GM12873 (cell line): ENCODE measurements at regions not wholly inside any gene's neighbourhood (a gene's known extent, or its start where the extent isn't known, plus 50 kb on each side); places are given as distances from the start of the nearest gene placed in this dataset.

Experiments
- CTCF ChIP-seq: IDR thresholded peaks from 2 replicates; pipeline ENCODE4 v1.5.1; 2012; ENCODE audit warnings: low read depth, mild to moderate bottlenecking, moderate library complexity, low read length, control low read depth; ENCODE audit not compliant: insufficient read depth; ENCODE audit errors: missing control alignments

- no peak for TF ChIP-seq CTCF
Observed at GRCh38 chr12:89166121-89166520, 186.2 kb downstream of the DUSP6 start.

GRCh38 chr12:89165703-89166102, 186.6 kb downstream of the DUSP6 start:
- TF ChIP-seq CTCF, result no peak

GRCh38 chr12:89163918-89164317, 188.4 kb downstream of the DUSP6 start:
- no peak for TF ChIP-seq CTCF

- TF ChIP-seq CTCF, result no peak
Observed at GRCh38 chr12:89162589-89163261, 189.6 kb downstream of the DUSP6 start.

- TF ChIP-seq CTCF, result no peak
Observed at GRCh38 chr12:89161557-89161956, 190.7 kb downstream of the DUSP6 start.

GRCh38 chr12:89160716-89161123, 191.6 kb downstream of the DUSP6 start:
- no peak for TF ChIP-seq CTCF

- TF ChIP-seq CTCF, result no peak
Observed at GRCh38 chr12:89157413-89157812, 194.9 kb downstream of the DUSP6 start.
